SHP77 treated with DMSO at 0.1 percent for 48 hours (cell line): ENCODE measurements at regions not wholly inside any gene's neighbourhood (a gene's known extent, or its start where the extent isn't known, plus 50 kb on each side); places are given as distances from the start of the nearest gene placed in this dataset.

Experiments
- DNase-seq: peaks from one replicate; lab custom pipeline; 2025; lab: John Stamatoyannopoulos, UW

DNA sequence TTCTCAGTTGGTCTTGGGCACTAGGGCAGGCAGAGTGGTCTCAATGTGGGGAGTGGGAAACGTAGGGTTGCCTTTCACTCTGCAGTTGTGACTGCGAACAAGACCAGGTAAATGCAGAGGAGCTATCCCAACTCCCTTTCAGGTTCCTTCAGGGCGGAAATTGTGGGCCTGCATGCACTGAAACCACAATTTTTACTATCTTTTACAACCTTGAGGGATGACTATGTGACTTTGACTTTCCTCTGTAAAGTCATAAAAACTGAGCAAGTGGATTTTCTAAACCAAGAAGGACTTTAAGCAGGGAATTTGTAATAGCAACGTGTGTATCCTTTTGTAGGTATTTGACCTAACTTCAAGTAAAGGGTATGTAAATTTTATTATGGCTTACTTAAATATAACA lies 171.4 kb upstream of the CADPS start:
- no peak for DNase-seq

GRCh38 chr3:63047068-63047467 lies 171.9 kb upstream of the CADPS start:
- DNase-seq = no peak

DNA sequence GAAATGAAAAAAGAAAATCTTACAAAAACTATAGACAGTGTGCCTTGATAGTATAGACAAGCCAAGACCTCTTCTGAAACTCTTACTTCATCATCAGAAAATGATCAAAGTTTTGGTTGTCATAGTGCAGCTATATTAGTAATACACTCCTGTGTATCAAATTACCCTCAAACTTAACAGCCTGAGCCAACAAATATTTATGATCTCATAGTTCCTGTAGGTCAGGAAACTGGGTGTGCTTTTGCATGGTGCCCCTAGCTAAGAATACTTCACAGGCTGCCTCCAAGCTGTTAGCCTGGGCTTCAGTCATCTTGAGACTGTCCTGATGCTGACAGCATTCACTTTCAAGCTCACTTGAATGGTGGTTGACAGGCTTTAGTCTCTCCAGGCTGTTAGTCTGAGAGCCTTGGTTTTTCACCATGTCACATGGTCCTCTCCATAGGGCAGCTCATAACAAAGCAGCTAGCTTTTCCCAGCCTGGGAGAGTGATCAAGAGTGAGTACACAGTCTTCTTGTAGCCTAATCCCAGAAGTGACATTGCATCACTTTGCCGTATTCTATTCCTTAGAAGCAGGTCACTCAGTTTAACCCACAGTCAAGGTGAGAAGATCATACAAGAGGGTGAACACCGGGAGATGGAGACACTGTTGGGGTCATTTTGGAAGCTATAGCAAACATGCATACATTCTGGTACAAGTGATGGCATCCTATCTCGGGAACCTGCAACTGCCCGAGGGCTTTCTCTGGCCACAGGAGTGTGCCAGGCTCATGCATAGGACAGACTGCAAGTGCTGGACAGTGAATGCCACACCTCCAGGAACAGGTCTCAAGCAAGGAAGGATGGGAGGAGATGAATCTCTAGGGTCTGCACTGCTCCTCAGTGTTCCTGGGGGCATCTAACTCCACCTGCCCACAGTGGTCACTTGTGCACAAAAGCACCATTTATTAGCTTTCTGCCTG lies 173.4 kb upstream of the CADPS start:
- DNase-seq = no peak

- DNase-seq = no peak
Measured at GRCh38 chr3:63050548-63051177, 175.4 kb upstream of the CADPS start.

GRCh38 chr3:63051920-63052319 lies 176.7 kb upstream of the CADPS start:
- DNase-seq = no peak

DNA sequence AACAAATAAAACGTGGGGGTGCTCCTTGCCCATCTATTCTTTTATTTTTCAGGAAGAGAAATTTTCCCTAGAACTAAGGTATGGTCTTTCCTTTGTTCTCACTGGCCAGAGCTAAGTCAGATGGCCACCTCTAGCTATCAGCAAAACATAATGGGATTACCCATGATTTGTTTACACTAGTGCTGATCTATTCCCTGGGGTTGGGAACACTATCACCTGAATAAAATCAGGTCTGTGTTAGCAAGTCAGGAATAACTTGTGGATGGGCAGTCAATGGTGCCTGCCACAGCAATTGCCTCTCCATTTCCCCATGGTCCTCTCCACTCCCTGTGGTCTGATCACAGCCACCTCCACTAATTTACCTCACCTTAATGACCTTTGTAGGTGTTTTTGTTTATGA lies 181.7 kb upstream of the CADPS start:
- no peak for DNase-seq

- no peak for DNase-seq
Measured at GRCh38 chr3:63060412-63060811, 185.2 kb upstream of the CADPS start.

DNA sequence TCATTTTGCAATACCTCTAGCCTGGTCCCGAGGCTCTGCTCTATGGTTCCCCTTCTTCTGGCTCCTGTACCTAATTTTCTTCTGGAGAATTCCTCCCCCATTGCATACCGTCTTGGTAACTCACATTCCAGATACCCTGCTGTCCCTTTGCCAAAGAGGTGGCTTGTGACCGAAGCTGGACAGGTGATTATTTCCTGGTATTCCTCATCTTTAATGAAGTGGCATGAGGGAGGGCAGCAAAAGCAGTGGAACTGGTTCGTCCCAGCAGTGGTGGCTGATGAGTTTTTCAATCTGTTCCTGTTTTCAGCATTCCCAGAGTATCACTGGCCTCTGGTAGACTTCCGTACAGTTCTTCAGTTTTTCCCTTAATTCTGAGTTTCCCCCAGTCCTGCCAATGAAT lies 186.2 kb upstream of the CADPS start:
- no peak for DNase-seq

DNA sequence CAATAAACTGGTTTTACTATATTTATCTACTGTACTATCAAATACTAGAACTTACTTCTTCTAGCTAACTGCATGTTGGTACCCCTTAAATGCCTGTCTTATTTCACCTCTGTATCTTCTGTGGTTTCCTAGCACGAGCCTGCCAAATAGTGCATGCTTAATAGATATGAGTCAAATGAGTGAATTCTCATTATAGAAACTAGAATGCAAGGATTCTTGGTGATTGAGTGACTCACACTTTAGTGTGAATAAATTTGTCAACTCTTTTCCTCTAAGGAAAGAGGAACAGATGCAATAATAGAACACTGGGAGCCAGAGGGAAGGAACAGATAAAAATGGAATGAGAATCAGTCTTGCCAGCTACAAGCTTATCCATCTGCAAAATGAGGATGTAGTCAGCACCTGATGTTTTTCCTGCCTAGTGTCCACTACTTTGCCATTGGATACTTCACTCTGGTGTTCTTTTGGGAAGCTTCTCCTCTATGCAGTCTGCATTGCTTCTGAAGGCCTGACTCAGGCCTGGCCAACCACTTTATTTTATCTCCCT lies 189.1 kb upstream of the CADPS start:
- no peak for DNase-seq

GRCh38 chr3:63067999-63068645 lies 192.9 kb upstream of the CADPS start:
- no peak for DNase-seq

GRCh38 chr3:63069806-63070475 lies 194.7 kb upstream of the CADPS start:
- no peak for DNase-seq

DNA sequence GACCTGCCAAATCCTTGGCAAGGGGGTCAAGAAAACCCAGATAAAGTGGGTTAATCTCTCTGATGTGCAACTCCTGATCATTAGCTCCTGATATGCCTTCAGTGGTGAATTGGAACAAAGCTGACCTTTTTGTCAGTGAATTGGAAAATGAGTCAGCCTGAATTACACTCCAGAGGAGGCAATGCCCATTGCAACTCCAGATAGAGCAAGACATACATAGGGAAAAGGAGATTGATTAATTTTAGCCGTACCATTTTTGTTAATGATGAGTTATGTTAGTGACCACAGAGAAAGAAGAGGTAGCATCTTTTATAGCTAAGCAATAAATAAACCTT lies 195.2 kb upstream of the CADPS start:
- DNase-seq = no peak

DNA sequence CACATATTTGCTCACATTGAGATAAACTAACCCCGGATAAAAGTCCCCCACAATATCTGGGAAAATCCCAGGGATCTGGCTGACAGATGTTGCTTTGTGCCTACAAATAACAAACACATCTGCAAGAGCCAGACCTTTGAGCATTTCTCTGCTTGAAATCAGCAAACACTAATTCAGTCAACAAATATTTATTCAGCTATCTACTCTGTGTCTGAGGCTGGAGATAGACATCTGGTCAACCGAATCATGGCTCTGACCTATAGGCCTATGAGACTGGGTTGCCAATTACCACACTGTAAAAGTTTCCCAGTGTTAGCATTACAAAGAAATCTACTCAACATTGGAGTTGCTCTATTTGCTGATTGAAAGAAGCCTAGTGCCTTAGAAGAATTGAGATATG lies 201.1 kb upstream of the CADPS start:
- DNase-seq = no peak

- no peak for DNase-seq
Measured at GRCh38 chr3:63086190-63086589, 191.9 kb upstream of the SYNPR start.

DNA sequence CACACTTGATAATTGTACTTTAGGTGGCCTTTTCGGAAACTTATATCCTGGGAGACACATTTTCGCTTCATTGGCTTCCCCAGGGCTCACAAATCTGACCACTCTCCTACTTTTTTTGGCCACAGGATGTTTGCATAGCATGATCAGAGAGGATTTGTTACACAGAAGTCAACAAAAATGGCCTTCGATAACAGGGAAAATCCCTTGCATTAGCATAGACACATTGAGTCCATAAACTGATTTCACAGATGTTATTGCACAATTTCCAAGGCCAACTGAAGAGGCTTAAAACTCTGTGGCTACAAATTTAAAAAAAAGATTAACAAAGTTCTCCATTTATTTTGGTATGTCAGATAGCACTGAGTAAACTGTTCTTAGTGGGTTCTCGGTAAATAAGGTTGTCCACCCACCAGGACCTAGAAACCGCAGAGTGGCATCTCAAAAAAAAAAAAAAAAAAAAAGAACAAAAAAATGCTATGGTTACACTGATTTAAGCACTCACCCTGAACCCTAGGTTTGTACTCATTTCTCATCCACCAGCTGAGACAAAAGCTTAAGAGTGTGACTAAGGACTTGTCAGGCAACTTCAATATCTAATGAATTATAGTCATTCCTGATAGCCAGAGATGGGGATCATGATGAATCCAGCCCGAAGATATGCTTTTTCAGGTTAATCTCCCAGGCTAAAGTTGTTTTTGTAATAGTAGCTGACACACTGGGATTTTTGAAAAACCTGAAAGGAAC lies 188.9 kb upstream of the SYNPR start:
- no peak for DNase-seq

DNA sequence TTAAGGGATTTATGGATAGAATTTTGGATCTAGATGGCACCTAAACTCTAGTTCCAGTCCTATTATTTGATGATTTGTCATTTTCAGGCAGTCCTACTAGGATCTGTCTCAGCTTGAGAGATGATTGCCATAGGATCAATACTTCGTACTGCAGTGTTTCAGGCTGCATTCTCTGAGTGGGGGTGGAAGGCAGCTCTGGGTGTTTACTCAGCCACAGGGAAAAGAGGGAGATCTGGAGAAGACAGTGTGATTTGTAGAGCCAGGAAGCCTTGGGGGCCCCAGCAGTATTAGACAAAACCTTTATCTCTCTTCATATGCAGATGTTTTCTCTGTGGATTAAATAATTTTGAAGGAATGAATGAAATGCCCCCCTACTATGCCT lies 188.4 kb upstream of the SYNPR start:
- DNase-seq = no peak

DNA sequence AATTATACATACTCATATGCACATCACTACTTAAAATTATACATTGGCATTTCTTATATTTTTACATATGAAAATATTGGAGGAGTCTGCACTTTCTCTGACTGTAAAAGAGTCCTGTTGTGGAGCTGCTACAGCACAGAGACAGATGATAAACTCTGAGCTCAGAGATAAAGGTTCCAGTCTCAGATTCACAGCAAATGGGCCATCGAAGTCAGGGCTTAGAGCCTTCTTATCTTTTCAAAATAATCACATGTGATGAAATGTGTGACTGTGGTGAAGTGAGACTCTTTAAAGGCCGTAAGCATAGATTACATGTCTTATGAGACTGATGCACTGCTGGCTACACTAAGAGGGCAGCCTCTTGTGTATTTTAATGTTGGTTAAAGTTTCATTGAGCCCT lies 187.5 kb upstream of the SYNPR start:
- DNase-seq = no peak

DNA sequence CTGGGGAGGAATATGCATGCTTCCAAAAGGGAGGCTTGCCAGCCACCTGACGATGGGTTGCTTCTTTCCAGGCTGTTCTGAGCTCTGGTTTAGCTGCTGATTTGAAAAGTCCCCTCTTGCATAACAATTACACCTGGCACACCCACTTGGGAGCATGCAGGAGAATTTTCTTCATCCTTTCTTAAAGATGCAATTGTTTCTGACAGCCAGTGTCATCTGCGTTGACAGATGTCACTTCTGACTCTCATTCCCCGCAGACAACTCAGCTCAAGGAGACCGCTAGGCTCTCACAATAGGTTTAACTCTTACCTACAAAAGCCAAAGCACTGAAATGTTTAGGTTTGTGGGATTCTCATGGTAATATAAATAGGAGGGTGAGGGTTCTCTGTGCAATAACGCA lies 185.6 kb upstream of the SYNPR start:
- no peak for DNase-seq

GRCh38 chr3:63094642-63095408 lies 183.3 kb upstream of the SYNPR start:
- no peak for DNase-seq

DNA sequence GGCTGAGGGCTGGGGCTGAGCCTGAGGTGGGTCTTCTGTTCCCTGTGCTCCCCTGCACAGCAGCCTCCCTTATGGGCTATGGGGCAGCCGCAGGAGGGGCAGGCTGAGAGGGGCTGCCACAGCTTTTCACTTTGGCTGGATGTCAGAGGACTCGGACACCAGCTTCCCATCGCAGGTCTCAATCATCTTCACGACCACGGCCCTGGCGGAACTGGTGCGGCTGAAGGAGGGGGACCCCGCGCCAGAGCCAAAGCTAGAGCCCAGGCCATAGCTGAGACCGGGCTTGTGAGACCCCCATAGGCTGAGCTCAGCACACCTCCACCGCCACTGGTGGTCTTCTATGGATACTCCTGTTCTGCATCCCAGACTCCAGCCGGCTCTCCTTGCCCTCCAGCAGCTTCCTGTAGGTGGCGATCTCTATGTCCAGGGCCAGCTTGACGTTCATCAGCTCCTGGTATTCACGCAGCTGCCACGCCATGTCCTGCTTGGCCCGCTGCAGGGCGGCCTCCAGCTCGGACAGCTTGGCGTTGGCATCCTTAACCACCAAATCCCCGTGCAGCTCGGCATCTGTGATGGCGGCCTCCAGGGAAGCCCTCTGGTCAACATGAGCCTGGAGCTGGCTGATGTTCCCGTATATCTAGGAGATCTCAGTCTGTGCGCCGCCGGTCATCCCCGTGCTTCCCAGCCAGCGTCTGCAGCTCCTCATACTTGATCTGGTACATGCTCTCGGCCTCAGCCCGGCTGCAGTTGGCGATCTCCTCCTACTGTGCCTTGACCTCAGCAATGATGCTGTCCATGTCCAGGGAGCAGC lies 181.7 kb upstream of the SYNPR start:
- no peak for DNase-seq
